Caco-2 (cell line): ENCODE measurements at regions not wholly inside any gene's neighbourhood (a gene's known extent, or its start where the extent isn't known, plus 50 kb on each side); places are given as distances from the start of the nearest gene placed in this dataset.

Experiments used
- BruUV-seq: library from RNA; stranded (reverse); fragments of 400-500 nt; replicated peaks from 2 replicates; lab custom pipeline; 2021; lab: Mats Ljungman, UMichigan
- CTCF ChIA-PET: fragments of 300-600 bp; sonication (Branson Sonifier 250); formaldehyde crosslinking; loops from one replicate; lab custom pipeline; 2022; ENCODE audit warnings: antibody characterized with exemption; lab: Charles Lee
- POLR2A ChIA-PET: fragments of 300-600 bp; sonication (Branson Sonifier 250); formaldehyde crosslinking; loops from one replicate; lab custom pipeline; 2022; ENCODE audit warnings: antibody characterized with exemption; lab: Charles Lee
- DNase-seq, 2 experiments: peaks; one replicate each; pipeline versions ENCODE4 v3.0.0 to v3.0.0-alpha.2; 2020 to 2022
- H3K27me3 ChIP-seq: replicated peaks from 2 replicates; pipeline ENCODE4 v1.6.0; 2011; ENCODE audit warnings: low read length; ENCODE audit not compliant: control insufficient read depth, insufficient read depth
- H3K36me3 ChIP-seq: 2 replicates; pipeline ENCODE4 v1.5.1; 2011; ENCODE audit warnings: low read length; ENCODE audit not compliant: control insufficient read depth, insufficient read depth
- H3K4me1 ChIP-seq: fragments of 250-450 bp; sonication (Bioruptor Pico); 2 replicates; pipeline ENCODE4 v1.5.1; 2020; ENCODE audit warnings: mild to moderate bottlenecking
- H3K4me3 ChIP-seq: 2 replicates; pipeline ENCODE4 v1.5.1; 2011; ENCODE audit warnings: low read depth, mild to moderate bottlenecking, control low read depth, low read length
- H3K9me3 ChIP-seq: fragments of 250-450 bp; sonication (Bioruptor Pico); 2 replicates; pipeline ENCODE4 v1.5.1; 2020; ENCODE audit warnings: mild to moderate bottlenecking, moderate library complexity
- H3K27ac Mint-ChIP-seq: one replicate; pipeline ENCODE4 v1.8.0; 2022; ENCODE audit warnings: mixed read lengths; ENCODE audit not compliant: unreplicated experiment
- H3K27me3 Mint-ChIP-seq: one replicate; pipeline ENCODE4 v1.8.0; 2022; ENCODE audit warnings: mixed read lengths; ENCODE audit not compliant: insufficient read depth, unreplicated experiment
- H3K36me3 Mint-ChIP-seq: one replicate; pipeline ENCODE4 v1.8.0; 2022; ENCODE audit warnings: mild to moderate bottlenecking, mixed read lengths; ENCODE audit not compliant: insufficient read depth, unreplicated experiment
- H3K4me1 Mint-ChIP-seq: one replicate; pipeline ENCODE4 v1.8.0; 2022; ENCODE audit warnings: low read depth, mixed read lengths; ENCODE audit not compliant: unreplicated experiment
- H3K4me3 Mint-ChIP-seq: one replicate; pipeline ENCODE4 v1.8.0; 2022; ENCODE audit warnings: mild to moderate bottlenecking, moderate library complexity, mixed read lengths; ENCODE audit not compliant: unreplicated experiment
- H3K9me3 Mint-ChIP-seq: one replicate; pipeline ENCODE4 v1.8.0; 2022; ENCODE audit warnings: mixed read lengths; ENCODE audit not compliant: unreplicated experiment
- CTCF ChIP-seq, 2 experiments: fragments of 200-600 bp in 1 of 2; IDR thresholded peaks; 1 replicate in 1 of 2; 2 replicates in 1 of 2; pipeline versions ENCODE4 v1.5.1 to v1.8.0; 2011 to 2022; ENCODE audit warnings: antibody characterized with exemption in 1 of 2, control low read depth in 1 of 2, inconsistent platforms in 1 of 2, low read depth in 1 of 2, low read length in 1 of 2, mild to moderate bottlenecking in 1 of 2, moderate library complexity in 1 of 2; ENCODE audit not compliant: insufficient read depth in 1 of 2, severe bottlenecking in 1 of 2, unreplicated experiment in 1 of 2
- intact Hi-C: fragments of 100-400 bp; cut with micrococcal nuclease; formaldehyde crosslinking; loops from one replicate; pipeline ENCODE4 v1.10.0; 2022; ENCODE audit not compliant: unreplicated experiment

- Histone ChIP-seq H3K36me3 (no peaks in the 10 kb centered on the region), H3K9me3 (no peaks in the 10 kb centered on the region), H3K4me3 (no peak overlapping the region), H3K4me1 (no peaks in the 10 kb centered on the region), H3K27me3 (no peaks in the 10 kb centered on the region)
- intact Hi-C loops: no loop called here
- no peak for TF ChIP-seq CTCF (IDR thresholded peaks at IDR 0.05; ENCODE audit: insufficient read depth in 1 of 2, low read depth in 1 of 2, low read length in 1 of 2, severe bottlenecking in 1 of 2, unreplicated experiment in 1 of 2)
- Mint-ChIP-seq H3K27me3 (peaks cover 16% of the 10 kb centered on the region), H3K36me3 (no peaks in the 10 kb centered on the region), H3K4me3 (no peak overlapping the region), H3K4me1 (no peaks in the 10 kb centered on the region), H3K27ac (no peak overlapping the region), H3K9me3 (no peaks in the 10 kb centered on the region)
- DNase-seq: no peak
- BruUV-seq: no TSS peak
- ChIA-PET POLR2A (no interaction called here), CTCF (no interaction called here)
Observed at GRCh38 chr2:65715323-65715722, 282.9 kb upstream of the SPRED2 start.

GRCh38 chr2:65714866-65715265 is 282.5 kb upstream of the SPRED2 start:
- Mint-ChIP-seq H3K4me1 (no peaks in the 10 kb centered on the region), H3K27me3 (peaks cover 14% of the 10 kb centered on the region), H3K4me3 (no peak overlapping the region), H3K27ac (no peak overlapping the region), H3K36me3 (no peaks in the 10 kb centered on the region), H3K9me3 (no peaks in the 10 kb centered on the region)
- no peaks in the 10 kb centered on the region for H3K27me3 ChIP-seq
- ChIA-PET POLR2A (no interaction called here), CTCF (no interaction called here)
- no peak for TF ChIP-seq CTCF (IDR thresholded peaks at IDR 0.05; ENCODE audit: insufficient read depth in 1 of 2, low read depth in 1 of 2, low read length in 1 of 2, severe bottlenecking in 1 of 2, unreplicated experiment in 1 of 2)
- no peaks in the 10 kb centered on the region for H3K9me3 ChIP-seq
- no TSS peak for BruUV-seq
- no peak overlapping the region for H3K4me3 ChIP-seq
- intact Hi-C loops: no loop called here
- H3K4me1 ChIP-seq: no peaks in the 10 kb centered on the region
- no peaks in the 10 kb centered on the region for H3K36me3 ChIP-seq
- DNase-seq: no peak

- intact Hi-C loops: loop anchor here (1.0 kb wide), 1 partner anchor 72 kb away; no protein-coding TSS in a partner anchor
- Histone ChIP-seq H3K4me1 (no peaks in the 10 kb centered on the region), H3K4me3 (no peak overlapping the region), H3K27me3 (no peaks in the 10 kb centered on the region), H3K9me3 (no peaks in the 10 kb centered on the region), H3K36me3 (no peaks in the 10 kb centered on the region)
- no peak overlapping the region for H3K4me3 Mint-ChIP-seq
- ChIA-PET CTCF (interaction anchor here (1.8 kb wide), 1 partner anchor 71 kb away, joined by 15 read pairs; no protein-coding TSS in a partner anchor), POLR2A (no interaction called here)
- no TSS peak for BruUV-seq
- H3K4me1 Mint-ChIP-seq: no peaks in the 10 kb centered on the region
- no peaks in the 10 kb centered on the region for H3K36me3 Mint-ChIP-seq
- no peaks in the 10 kb centered on the region for H3K9me3 Mint-ChIP-seq
- H3K27me3 Mint-ChIP-seq: peaks cover 15% of the 10 kb centered on the region
- H3K27ac Mint-ChIP-seq: no peak overlapping the region
- no peak for TF ChIP-seq CTCF (IDR thresholded peaks at IDR 0.05; ENCODE audit: insufficient read depth in 1 of 2, low read depth in 1 of 2, low read length in 1 of 2, severe bottlenecking in 1 of 2, unreplicated experiment in 1 of 2)
- DNase-seq: no peak
Observed at GRCh38 chr2:65711863-65712262, 279.5 kb upstream of the SPRED2 start.
